OCI-LY3 (cell line): ENCODE measurements at regions not wholly inside any gene's neighbourhood (a gene's known extent, or its start where the extent isn't known, plus 50 kb on each side); places are given as distances from the start of the nearest gene placed in this dataset.
"Not testable (repeated sequence)": the region's sequence is repeated elsewhere in the genome, so short reads cannot be mapped to it uniquely, and the experiment has no call there.

Source experiments
- H2AFZ ChIP-seq: fragments of 200-600, 300-600 bp; shearing (Covaris generic); 2 replicates; pipeline ENCODE4 v1.6.0; 2014; ENCODE audit warnings: antibody characterized with exemption, low read depth, low read length
- H3K27ac ChIP-seq: fragments of 200-600, 300-600 bp; sonication (generic); 2 replicates; pipeline ENCODE4 v1.5.1; 2014; ENCODE audit warnings: mild to moderate bottlenecking, low read length, moderate library complexity, mixed read lengths
- H3K27me3 ChIP-seq: fragments of 200-600, 300-600 bp; sonication (generic); 2 replicates; pipeline ENCODE4 v1.6.1; 2014; ENCODE audit warnings: low read depth, low read length, mixed read lengths
- H3K36me3 ChIP-seq: fragments of 200-600, 300-600 bp; sonication (generic); replicated peaks from 2 replicates; pipeline ENCODE3; 2014; ENCODE audit warnings: low read depth, low read length, mixed read lengths
- H3K4me1 ChIP-seq: fragments of 300-600, 200-600 bp; sonication (generic); 2 replicates; pipeline ENCODE4 v1.6.1; 2014; ENCODE audit warnings: low read length, mixed read lengths
- H3K4me2 ChIP-seq: fragments of 200-600, 300-600 bp; sonication (generic); 2 replicates; pipeline ENCODE4 v1.6.1; 2014; ENCODE audit warnings: low read length, mixed read lengths
- H3K4me3 ChIP-seq: fragments of 300-600, 200-600 bp; sonication (generic); 2 replicates; pipeline ENCODE4 v1.5.1; 2014; ENCODE audit warnings: antibody characterized with exemption, mild to moderate bottlenecking, low read length, moderate library complexity
- H3K79me2 ChIP-seq: fragments of 300-600, 200-600 bp; shearing (Covaris generic); 2 replicates; pipeline ENCODE4 v1.6.1; 2014; ENCODE audit warnings: mild to moderate bottlenecking, low read length, mixed read lengths
- H3K9ac ChIP-seq: fragments of 300-600, 200-600 bp; shearing (Covaris generic); 2 replicates; pipeline ENCODE4 v1.6.0; 2014; ENCODE audit warnings: mild to moderate bottlenecking, low read length, moderate library complexity
- H3K9me3 ChIP-seq: fragments of 200-600, 300-600 bp; shearing (Covaris generic); 2 replicates; pipeline ENCODE4 v1.6.1; 2014; ENCODE audit warnings: low read length, mixed read lengths; ENCODE audit not compliant: insufficient read depth
- H4K20me1 ChIP-seq: fragments of 200-600, 300-600 bp; sonication (generic); 2 replicates; pipeline ENCODE4 v1.6.1; 2016; ENCODE audit warnings: low read length, mixed read lengths; ENCODE audit not compliant: insufficient read depth
- EZH2phosphoT487 ChIP-seq: fragments of 200-600 bp; shearing (Covaris generic); IDR thresholded peaks from 2 replicates; pipeline ENCODE4 v1.6.1; 2018; ENCODE audit warnings: antibody characterized with exemption, mixed run types, low read depth
- TF ChIP-seq, protein P1 (sequence below): fragments of 200-600, 300-600 bp; sonication (generic); IDR thresholded peaks from 2 replicates; pipeline ENCODE4 v1.5.1; 2014; ENCODE audit warnings: antibody characterized with exemption, low read length, low read depth

DNA sequence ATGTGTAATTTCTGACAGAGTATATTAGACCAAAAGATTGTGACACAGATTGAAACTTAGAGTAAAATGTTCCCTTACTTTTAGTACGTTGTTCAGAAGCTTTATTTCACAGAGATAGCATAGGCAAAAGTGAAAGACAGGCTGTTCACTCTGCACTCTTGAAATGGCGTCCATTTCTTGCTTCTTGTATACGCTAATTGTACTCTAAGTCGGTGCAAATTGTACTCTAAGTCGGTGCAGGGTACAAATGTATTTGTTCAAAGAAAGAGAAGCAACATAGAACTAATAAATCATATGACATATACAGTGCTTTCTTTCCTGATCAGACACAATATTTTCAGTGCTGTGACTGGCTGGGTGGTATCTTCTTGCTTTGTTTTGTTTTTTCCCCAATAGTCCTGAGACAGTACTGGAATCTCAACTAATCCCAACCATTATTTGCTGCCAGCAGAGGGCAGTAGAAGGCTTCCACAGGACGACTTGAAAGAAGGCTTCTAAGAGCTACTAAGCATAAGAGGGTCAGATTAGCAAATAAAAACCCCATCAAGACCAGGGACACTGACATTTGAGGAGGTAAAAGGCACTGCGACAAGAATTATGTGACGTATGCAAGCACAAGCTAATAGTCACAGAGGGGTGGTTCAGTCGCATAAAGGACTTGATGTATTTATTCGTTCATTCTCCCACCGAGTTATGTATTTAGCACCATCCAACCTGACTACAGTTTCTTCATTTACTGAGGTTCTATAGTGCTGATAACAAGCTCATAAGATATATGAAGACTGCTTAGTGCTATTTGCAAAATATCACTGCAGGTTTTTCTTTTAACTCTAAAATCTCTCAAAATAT lies 831.8 kb downstream of the TAF11L14 start:
- Histone ChIP-seq H3K27ac (no peak overlapping the region), H3K79me2 (no peaks in the 10 kb centered on the region), H3K27me3 (no peaks in the 10 kb centered on the region), H2AFZ (no peak overlapping the region), H3K9ac (no peak overlapping the region), H4K20me1 (no peaks in the 10 kb centered on the region), H3K36me3 (no peaks in the 10 kb centered on the region), H3K4me1 (0 out of 2 replicates have a peak, but pooled peaks cover 4% of the 10 kb centered on the region), H3K4me3 (no peak overlapping the region), H3K9me3 (no peaks in the 10 kb centered on the region), H3K4me2 (0 out of 2 replicates have a peak overlapping the region, but pooled peaks have one; percentile 11)
- TF ChIP-seq, protein P1, sequence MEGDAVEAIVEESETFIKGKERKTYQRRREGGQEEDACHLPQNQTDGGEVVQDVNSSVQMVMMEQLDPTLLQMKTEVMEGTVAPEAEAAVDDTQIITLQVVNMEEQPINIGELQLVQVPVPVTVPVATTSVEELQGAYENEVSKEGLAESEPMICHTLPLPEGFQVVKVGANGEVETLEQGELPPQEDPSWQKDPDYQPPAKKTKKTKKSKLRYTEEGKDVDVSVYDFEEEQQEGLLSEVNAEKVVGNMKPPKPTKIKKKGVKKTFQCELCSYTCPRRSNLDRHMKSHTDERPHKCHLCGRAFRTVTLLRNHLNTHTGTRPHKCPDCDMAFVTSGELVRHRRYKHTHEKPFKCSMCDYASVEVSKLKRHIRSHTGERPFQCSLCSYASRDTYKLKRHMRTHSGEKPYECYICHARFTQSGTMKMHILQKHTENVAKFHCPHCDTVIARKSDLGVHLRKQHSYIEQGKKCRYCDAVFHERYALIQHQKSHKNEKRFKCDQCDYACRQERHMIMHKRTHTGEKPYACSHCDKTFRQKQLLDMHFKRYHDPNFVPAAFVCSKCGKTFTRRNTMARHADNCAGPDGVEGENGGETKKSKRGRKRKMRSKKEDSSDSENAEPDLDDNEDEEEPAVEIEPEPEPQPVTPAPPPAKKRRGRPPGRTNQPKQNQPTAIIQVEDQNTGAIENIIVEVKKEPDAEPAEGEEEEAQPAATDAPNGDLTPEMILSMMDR = peak; percentile 72
- no peak for TF ChIP-seq EZH2phosphoT487

DNA sequence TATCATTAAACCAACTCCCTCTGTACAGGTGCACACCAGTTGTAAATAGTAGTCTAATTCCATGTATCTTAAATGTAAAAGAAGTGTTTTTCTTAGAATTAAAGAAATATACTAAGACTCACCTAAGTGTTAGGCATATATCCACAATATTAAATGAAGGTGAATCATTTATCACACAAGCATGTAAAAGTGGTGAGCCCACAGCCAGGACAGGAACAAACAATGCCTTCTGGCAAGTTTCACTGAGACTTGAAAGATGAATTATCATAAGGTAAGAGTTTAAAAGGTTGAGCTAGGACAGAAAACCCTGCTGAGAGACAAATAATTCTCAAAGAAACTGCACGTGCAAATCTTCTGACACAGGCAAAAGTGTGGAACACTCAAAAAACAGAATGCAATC lies 832.5 kb downstream of the TAF11L14 start:
- Histone ChIP-seq H3K36me3 (no peaks in the 10 kb centered on the region), H3K27me3 (no peaks in the 10 kb centered on the region), H3K27ac (no peak overlapping the region), H4K20me1 (no peaks in the 10 kb centered on the region), H3K4me3 (no peak overlapping the region), H3K9me3 (no peaks in the 10 kb centered on the region), H2AFZ (no peak overlapping the region), H3K79me2 (no peaks in the 10 kb centered on the region), H3K4me1 (0 out of 2 replicates have a peak, but pooled peaks cover 4% of the 10 kb centered on the region), H3K9ac (no peak overlapping the region), H3K4me2 (no peak overlapping the region)
- TF ChIP-seq, protein P1 = no peak
- TF ChIP-seq EZH2phosphoT487 = no peak

DNA sequence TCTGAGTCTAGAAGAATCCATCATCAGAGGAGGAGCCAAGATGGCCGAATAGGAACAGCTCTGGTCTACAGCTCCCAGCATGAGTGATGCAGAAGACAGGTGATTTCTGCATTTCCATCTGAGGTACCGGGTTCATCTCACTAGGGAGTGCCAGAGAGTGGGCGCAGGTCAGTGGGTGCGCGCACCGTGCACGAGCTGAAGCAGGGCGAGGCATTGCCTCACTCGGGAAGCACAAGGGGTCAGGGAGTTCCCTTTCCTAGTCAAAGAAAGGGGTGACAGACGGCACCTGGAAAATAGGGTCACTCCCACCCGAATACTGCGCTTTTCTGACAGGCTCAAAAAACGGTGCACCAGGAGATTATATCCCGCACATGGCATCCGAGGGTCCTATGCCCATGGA lies 837.5 kb downstream of the TAF11L14 start:
- not testable (repeated sequence) for H3K27me3 ChIP-seq, H3K79me2 ChIP-seq, H2AFZ ChIP-seq, H3K36me3 ChIP-seq, H3K9me3 ChIP-seq, H3K27ac ChIP-seq, H3K4me1 ChIP-seq, H3K4me2 ChIP-seq, H4K20me1 ChIP-seq, H3K9ac ChIP-seq, H3K4me3 ChIP-seq

- H3K4me1 ChIP-seq = no peaks in the 10 kb centered on the region
- no peaks in the 10 kb centered on the region for H3K27me3 ChIP-seq
- no peaks in the 10 kb centered on the region for H3K79me2 ChIP-seq
- TF ChIP-seq EZH2phosphoT487 = no peak
- TF ChIP-seq, protein P1 = no peak
- H2AFZ ChIP-seq = no peak overlapping the region
- no peaks in the 10 kb centered on the region for H3K36me3 ChIP-seq
- no peak overlapping the region for H3K27ac ChIP-seq
- no peak overlapping the region for H3K4me3 ChIP-seq
- H3K9ac ChIP-seq = no peak overlapping the region
- no peaks in the 10 kb centered on the region for H4K20me1 ChIP-seq
- no peaks in the 10 kb centered on the region for H3K9me3 ChIP-seq
- H3K4me2 ChIP-seq = no peak overlapping the region
Measured at GRCh38 chr5:18483451-18483850, 849.2 kb downstream of the TAF11L14 start.
